Stimulated activated CD8-positive, alpha-beta memory T cell treated with anti-CD3 and anti-CD28 coated beads, Interleukin-7, amount 100 ng/mL, for 24 hours (primary cell): ENCODE measurements at regions not wholly inside any gene's neighbourhood (a gene's known extent, or its start where the extent isn't known, plus 50 kb on each side); places are given as distances from the start of the nearest gene placed in this dataset.
"Not testable (repeated sequence)": the region's sequence is repeated elsewhere in the genome, so short reads cannot be mapped to it uniquely, and the experiment has no call there.

Source experiments
- DNase-seq: peaks from one replicate; pipeline ENCODE4 v3.0.0-alpha.2; 2020; ENCODE audit warnings: low read depth

GRCh38 chr6:112881027-112881426 is 533.9 kb downstream of the RFPL4B start:
- no peak for DNase-seq

- no peak for DNase-seq
Measured at GRCh38 chr6:112881828-112882780, 535.0 kb downstream of the RFPL4B start.

DNA sequence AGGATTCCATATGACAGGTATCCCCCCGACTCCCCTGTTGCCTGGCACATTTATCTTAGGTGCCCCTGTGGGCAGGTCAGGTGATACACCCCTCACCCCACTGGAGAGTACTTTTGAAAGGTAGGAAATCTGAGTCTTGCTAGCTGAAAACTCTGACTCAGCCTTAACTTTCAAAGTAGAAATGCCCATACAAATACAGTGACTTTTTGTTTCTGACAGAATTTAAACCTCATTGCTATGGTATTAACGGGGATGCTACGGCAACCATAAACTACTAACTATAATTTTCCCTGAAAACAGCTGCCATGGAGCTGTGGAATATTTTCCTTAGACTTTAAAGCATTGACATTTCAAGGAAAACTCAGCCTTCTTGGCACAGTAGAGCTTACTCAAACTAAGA is 536.0 kb downstream of the RFPL4B start:
- DNase-seq = no peak

- DNase-seq = no peak
Measured at GRCh38 chr6:112886415-112886814, 539.3 kb downstream of the RFPL4B start.

DNA sequence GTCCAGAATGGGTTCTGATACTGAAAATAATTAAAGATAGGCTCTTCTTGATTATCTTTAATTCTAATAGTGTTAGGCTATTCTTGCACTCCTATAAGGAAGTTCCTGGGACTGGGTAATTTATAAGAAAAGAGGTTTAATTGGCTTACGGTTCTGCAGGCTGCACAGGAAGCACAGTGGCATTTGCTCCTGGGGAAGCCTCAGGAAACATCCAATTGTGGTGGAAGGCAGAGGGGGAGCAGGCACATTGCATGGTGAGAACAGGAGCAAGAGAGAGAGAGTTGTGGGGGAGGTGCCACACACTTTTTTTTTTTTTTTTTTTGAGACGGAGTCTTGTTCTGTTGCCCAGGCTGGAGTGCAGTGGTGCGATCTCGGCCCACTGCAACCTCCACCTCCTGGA is 540.3 kb downstream of the RFPL4B start:
- DNase-seq = not testable (repeated sequence)

- DNase-seq = no peak
Measured at GRCh38 chr6:112899541-112899940, 552.4 kb downstream of the RFPL4B start.

GRCh38 chr6:112903361-112903760 is 556.2 kb downstream of the RFPL4B start:
- DNase-seq = no peak

DNA sequence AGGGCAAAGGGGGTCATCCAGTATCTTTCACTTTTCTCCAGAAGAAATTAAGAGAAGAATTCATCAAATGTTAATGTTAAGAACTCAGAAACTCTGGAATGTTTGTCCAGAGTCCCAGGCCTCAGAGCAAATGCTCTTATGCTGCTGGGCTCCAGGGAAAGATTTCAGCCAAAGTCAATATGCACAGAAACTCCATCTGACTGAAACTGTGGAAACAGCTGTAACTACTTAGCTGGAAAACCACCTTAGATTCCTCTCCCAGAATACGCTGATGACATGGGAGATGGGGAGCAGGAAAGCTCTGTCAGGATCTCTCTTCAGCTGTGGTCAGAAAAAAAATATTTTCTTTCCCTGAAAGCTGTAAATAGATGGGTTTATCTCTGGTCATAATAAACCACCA is 559.6 kb downstream of the RFPL4B start:
- DNase-seq = no peak

DNA sequence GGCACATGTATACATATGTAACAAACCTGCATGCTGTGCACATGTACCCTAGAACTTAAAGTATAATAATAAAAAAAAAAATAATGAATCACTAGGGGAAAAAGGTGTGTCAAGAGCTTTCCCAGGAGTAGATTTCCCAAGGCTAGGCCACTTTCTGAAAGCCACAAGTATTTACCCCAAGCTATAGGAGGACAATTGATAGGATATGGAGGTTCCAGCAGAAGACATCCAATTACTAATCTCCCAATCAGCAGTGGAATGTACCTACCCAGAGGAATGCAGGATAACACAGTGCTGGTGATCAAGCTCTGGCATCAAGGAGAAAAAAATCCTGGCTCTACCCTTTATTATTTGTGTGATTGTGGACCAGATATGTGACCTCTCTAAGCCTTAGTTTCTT is 562.7 kb downstream of the RFPL4B start:
- DNase-seq = no peak

DNA sequence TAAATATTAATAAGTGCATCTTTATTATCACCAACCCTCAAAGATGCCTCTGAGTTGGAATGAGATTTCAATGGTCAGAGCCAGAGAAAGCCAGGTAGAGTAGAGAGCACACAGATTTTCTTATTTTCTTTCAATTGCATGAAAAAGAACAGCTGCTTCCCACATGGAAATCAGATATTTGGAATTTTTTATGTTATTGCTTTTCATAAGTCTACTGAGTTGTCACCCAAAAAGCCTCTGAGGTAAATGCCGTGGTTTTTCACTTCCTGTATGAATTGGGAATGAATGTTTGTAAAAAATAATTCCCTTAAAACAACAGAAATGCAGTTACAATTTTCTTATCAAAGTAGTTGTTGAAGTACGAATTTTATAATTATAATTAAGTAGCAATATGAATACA is 563.1 kb downstream of the RFPL4B start:
- no peak for DNase-seq

DNA sequence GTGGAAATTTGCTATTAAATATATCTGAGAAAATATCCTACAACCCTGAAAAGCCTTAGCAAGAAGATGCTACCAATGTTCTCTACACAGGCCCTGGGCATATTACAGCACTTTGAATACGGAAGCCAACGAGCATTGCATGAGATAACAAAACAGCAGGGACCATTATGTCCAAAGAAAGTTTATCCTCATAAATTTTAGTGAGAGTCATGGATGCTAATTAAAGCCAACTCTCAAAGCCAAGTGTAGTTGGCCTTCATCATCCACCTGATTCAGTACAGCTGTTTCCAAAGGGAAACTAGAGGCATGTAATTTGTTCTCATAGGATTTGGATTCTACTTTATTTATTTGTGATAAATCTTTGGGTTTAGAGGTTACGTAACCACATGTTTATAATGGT is 564.8 kb downstream of the RFPL4B start:
- DNase-seq = no peak

- no peak for DNase-seq
Measured at GRCh38 chr6:112912416-112913101, 565.4 kb downstream of the RFPL4B start.

DNA sequence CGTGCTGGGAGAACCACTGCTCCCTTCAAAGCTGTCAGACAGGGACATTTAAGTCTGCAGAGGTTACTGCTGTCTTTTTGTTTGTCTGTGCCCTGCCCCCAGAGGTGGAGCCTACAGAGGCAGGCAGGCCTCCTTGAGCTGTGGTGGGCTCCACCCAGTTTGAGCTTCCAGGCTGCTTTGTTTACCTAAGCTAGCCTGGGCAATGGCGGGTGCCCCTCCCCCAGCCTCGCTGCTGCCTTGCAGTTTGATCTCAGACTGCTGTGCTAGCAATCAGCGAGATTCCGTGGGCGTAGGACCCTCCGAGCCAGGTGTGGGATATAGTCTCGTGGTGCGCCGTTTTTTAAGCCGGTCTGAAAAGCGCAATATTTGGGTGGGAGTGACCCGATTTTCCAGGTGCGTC is 572.6 kb downstream of the RFPL4B start:
- not testable (repeated sequence) for DNase-seq

- no peak for DNase-seq
Measured at GRCh38 chr6:112920994-112921393, 573.9 kb downstream of the RFPL4B start.

- DNase-seq = no peak
Measured at GRCh38 chr6:112923940-112924587, 576.9 kb downstream of the RFPL4B start.

- no peak for DNase-seq
Measured at GRCh38 chr6:112925702-112926101, 578.6 kb downstream of the RFPL4B start.

DNA sequence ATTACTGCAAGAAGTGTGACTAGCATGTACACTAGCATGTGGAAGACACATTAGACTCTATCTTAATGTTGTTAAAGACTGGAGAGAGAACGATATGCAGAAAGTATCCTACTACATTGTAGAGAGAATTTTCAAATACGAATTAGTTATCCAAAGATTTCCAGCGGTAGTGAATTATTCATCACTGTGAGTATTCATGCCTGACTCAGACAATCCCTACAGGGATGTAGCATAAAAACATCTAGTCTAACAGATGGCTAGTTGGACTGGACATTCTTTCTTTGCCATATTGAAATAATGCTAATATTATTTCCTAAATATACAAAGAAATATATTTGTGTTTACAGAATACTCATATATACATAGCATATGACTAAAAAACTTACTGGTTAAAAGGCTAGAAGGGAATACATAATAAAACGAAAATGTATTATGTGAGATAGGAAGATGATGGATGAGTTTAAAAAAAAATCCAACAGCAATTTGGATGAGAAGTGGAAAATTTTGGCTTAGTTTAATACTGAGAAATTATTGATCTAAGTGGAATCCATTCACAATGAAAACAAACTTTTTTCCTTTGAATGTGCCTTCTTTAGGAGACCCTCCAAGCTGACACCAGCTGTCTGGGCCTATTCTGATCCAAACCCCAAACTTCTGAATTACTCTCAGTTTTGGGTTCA is 580.7 kb downstream of the RFPL4B start:
- DNase-seq = no peak

- DNase-seq = no peak
Measured at GRCh38 chr6:112929641-112930040, 582.5 kb downstream of the RFPL4B start.

DNA sequence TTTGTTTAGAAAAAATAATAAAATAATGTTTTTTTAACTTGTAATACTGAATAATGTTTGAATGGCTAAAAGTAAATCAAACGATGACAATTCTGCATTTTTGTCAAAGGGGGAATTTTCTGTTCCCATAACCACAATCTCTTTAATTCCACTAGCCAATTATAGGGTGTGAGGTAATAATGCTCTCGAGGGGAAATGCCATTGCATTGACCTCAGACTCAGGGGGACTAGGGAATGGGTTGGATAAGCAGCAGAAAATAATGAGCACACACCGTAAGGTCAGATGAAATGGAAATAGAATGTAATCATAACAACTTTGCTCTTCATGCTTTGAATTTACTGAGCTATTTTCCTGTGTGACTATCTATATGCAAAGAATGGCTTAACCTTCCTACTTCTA is 584.7 kb downstream of the RFPL4B start:
- DNase-seq = no peak

DNA sequence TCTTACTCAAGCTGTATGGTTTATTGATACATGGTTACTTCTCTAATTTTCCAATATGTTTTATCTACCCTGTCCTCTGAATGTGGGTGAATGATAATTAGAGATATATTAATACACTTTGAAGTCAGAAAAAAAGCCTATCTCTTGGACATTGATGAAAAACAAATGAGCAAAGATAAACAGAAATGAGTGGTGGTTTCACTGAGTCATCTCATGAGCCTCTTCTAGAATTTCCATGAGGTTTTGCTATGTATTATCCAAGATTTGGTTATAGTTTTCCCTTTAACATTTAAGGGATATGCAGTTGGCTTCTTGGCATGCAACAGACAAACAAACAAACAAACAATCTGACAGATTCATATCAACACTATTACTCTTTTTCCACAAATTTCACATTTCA is 586.8 kb downstream of the RFPL4B start:
- no peak for DNase-seq

GRCh38 chr6:112934433-112935327 is 587.5 kb downstream of the RFPL4B start:
- no peak for DNase-seq
